ENCODE measurements at regions not wholly inside any gene's neighbourhood (a gene's known extent, or its start where the extent isn't known, plus 50 kb on each side); places are given as distances from the start of the nearest gene placed in this dataset.

DNA sequence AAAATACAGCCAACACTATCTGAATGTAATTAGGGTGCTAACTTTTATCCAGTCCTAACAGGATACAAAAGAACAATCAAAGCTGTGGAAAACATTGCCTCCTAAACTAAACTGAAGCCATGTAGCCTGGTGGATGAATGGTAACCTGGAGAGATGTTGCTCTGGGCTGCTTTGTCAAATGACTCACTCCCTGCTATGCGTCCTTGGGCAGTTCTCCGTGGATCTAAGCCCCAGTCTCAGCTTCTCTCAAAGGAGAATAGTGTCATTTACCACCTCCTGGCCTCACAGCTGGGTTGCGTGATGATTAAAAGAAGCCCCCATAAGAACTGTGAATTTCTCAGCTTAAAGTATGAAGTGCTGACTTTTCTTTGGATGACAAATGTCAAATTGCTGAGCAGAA lies 203.7 kb downstream of the ICOS start:
- Histone ChIP-seq H3K4me2 (ENCODE audit: low read depth, low read length) (no peak overlapping the region), H3K9me3 (ENCODE audit: low read length) (no peaks in the 10 kb centered on the region), H4K20me1 (ENCODE audit: insufficient read depth, low read length) (no peaks in the 10 kb centered on the region), H3K27me3 (ENCODE audit: control insufficient read depth in 1 of 2, insufficient read depth in 2 of 2, low read length in 2 of 2) (peaks cover 0 to 7% of the 10 kb centered on the region in 2 experiments; a peak in 1 of 5 replicates), H3K27ac (ENCODE audit: extremely low read length, insufficient read depth, low read length) (no peak overlapping the region), H3K79me2 (ENCODE audit: insufficient read depth, low read length) (no peaks in the 10 kb centered on the region), H2AFZ (ENCODE audit: low read length) (no peak overlapping the region), H3K9ac (ENCODE audit: insufficient read depth, low read depth, low read length) (no peak overlapping the region), H3K4me3 (replicated peaks in 1 of 3; ENCODE audit: insufficient read depth in 1 of 3, low read depth in 2 of 3, low read length in 3 of 3) (no peak overlapping the region), H3K36me3 (replicated peaks in 1 of 2; ENCODE audit: control insufficient read depth in 1 of 2, insufficient read depth in 2 of 2, low read length in 2 of 2) (no peaks in the 10 kb centered on the region), H3K4me1 (ENCODE audit: insufficient read depth, low read length) (no peaks in the 10 kb centered on the region)
- ChIA-PET POLR2A (no interaction called here), CTCF (ENCODE audit: low intra/inter-chr PET ratio, low total read pairs) (no interaction called here)
- no peak for FAIRE-seq
- no peak for TF ChIP-seq ZMYM2 (CRISPR knock-in tag; IDR thresholded peaks at IDR 0.05)
- TF ChIP-seq EP300 (IDR thresholded peaks at IDR 0.05; ENCODE audit: low read depth in 2 of 2, low read length in 2 of 2): no peak
- no peak for TF ChIP-seq EP300 (CRISPR knock-in tag; IDR thresholded peaks at IDR 0.05; ENCODE audit: borderline replicate concordance)
- TF ChIP-seq, protein P1, sequence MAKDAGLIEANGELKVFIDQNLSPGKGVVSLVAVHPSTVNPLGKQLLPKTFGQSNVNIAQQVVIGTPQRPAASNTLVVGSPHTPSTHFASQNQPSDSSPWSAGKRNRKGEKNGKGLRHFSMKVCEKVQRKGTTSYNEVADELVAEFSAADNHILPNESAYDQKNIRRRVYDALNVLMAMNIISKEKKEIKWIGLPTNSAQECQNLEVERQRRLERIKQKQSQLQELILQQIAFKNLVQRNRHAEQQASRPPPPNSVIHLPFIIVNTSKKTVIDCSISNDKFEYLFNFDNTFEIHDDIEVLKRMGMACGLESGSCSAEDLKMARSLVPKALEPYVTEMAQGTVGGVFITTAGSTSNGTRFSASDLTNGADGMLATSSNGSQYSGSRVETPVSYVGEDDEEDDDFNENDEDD (CRISPR knock-in tag; IDR thresholded peaks at IDR 0.05; ENCODE audit: borderline replicate concordance): no peak
- no peak for TF ChIP-seq ZNF317 (CRISPR knock-in tag; IDR thresholded peaks at IDR 0.05)
- TF ChIP-seq XRCC5 (optimal IDR thresholded peaks at IDR 0.05; ENCODE audit: low read length): no peak
- TF ChIP-seq, protein P2, sequence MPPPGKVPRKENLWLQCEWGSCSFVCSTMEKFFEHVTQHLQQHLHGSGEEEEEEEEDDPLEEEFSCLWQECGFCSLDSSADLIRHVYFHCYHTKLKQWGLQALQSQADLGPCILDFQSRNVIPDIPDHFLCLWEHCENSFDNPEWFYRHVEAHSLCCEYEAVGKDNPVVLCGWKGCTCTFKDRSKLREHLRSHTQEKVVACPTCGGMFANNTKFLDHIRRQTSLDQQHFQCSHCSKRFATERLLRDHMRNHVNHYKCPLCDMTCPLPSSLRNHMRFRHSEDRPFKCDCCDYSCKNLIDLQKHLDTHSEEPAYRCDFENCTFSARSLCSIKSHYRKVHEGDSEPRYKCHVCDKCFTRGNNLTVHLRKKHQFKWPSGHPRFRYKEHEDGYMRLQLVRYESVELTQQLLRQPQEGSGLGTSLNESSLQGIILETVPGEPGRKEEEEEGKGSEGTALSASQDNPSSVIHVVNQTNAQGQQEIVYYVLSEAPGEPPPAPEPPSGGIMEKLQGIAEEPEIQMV (CRISPR knock-in tag; IDR thresholded peaks at IDR 0.05; ENCODE audit: low read depth): no peak
- TF ChIP-seq ZNF775 (CRISPR knock-in tag; IDR thresholded peaks at IDR 0.05; ENCODE audit: borderline replicate concordance): no peak
- TF ChIP-seq RXRA (CRISPR knock-in tag; IDR thresholded peaks at IDR 0.05): no peak
- TF ChIP-seq MAF1 (CRISPR knock-in tag; IDR thresholded peaks at IDR 0.05; ENCODE audit: borderline replicate concordance): no peak
- in situ Hi-C loops (cut with HindIII; ENCODE audit: extremely low pct_ligation_motif_present, low pct_unique_long_range_greater_than_20kb): no loop called here
- intact Hi-C loops (cut with micrococcal nuclease; ENCODE audit: unreplicated experiment): loop anchor here (10.0 kb wide), 1 partner anchor 1545 kb away; the partner anchor contains the start of gene NRP2
- no peak for DNase-seq (ENCODE audit: low spot score)
- no TSS peak for BruUV-seq (replicated peaks)
- 30% methylated on average over 3 of the region's 3 CpGs for WGBS (ENCODE audit: low lambda C conversion rate)
- ATAC-seq: no peak
